ENCODE measurements at regions not wholly inside any gene's neighbourhood (a gene's known extent, or its start where the extent isn't known, plus 50 kb on each side); places are given as distances from the start of the nearest gene placed in this dataset.

DNA sequence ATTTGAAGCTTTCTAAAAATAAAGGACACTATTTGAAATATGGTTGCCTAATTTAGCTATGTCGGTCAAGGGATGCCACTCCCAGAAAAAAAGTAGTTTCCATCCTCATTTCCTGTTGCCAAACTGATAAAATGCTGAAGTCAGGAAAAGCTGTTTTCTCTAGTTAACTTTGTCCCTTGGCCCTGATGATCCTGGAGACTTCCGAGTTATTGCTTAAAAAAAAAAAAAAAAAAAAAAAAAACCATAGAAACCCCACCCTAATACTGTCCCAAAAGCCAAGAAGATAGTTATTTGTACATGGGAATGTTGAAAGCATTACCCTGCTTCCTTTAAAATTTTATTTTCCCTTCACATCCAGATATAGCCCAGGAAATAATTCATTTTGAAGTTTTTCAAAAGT is 236.7 kb downstream of the SOD2 start:
- no peak overlapping the region for H4K5ac ChIP-seq (ENCODE audit: insufficient read length, low read depth, low read length)
- no peaks in the 10 kb centered on the region for H4K20me1 ChIP-seq (ENCODE audit: control insufficient read depth, insufficient read depth, insufficient read length)
- H3K9me3 ChIP-seq (ENCODE audit: control insufficient read depth, low read depth, low read length) = no peaks in the 10 kb centered on the region
- H2BK5ac ChIP-seq (ENCODE audit: insufficient read length, low read length) = no peak overlapping the region
- no peak overlapping the region for H2BK120ac ChIP-seq (ENCODE audit: low read depth, low read length, poor library complexity, severe bottlenecking)
- no peak for DNase-seq
- no peak overlapping the region for H3K23ac ChIP-seq (ENCODE audit: insufficient read length, low read depth, low read length)
- H3T11ph ChIP-seq (ENCODE audit: low read length) = no peak overlapping the region
- no peak overlapping the region for H3K18ac ChIP-seq (ENCODE audit: insufficient read length, low read depth, low read length)
- Mint-ChIP-seq H3K4me3 (no peak overlapping the region), H3K9me3 (peaks cover 6 to 23% of the 10 kb centered on the region in 2 experiments; a peak in 4 of 5 replicates), H3K27me3 (ENCODE audit: low read depth) (peaks cover 10% of the 10 kb centered on the region), H3K27ac (no peak overlapping the region), H3K36me3 (ENCODE audit: insufficient read depth in 1 of 3, low read depth in 3 of 3) (peaks cover 0 to 6% (median 0%) of the 10 kb centered on the region in 3 experiments; a peak in 2 of 7 replicates), H3K4me1 (no peaks in the 10 kb centered on the region)
- WGBS (ENCODE audit: extremely low coverage, insufficient read length, low lambda C conversion rate) = no CpG with 5 or more reads among the region's 2 CpGs
- no peaks in the 10 kb centered on the region for H3K79me1 ChIP-seq (ENCODE audit: insufficient read depth, low read depth, low read length, poor library complexity, severe bottlenecking)
- H3K79me2 ChIP-seq (ENCODE audit: insufficient read depth, low read length) = no peaks in the 10 kb centered on the region
- TF ChIP-seq, protein P1, sequence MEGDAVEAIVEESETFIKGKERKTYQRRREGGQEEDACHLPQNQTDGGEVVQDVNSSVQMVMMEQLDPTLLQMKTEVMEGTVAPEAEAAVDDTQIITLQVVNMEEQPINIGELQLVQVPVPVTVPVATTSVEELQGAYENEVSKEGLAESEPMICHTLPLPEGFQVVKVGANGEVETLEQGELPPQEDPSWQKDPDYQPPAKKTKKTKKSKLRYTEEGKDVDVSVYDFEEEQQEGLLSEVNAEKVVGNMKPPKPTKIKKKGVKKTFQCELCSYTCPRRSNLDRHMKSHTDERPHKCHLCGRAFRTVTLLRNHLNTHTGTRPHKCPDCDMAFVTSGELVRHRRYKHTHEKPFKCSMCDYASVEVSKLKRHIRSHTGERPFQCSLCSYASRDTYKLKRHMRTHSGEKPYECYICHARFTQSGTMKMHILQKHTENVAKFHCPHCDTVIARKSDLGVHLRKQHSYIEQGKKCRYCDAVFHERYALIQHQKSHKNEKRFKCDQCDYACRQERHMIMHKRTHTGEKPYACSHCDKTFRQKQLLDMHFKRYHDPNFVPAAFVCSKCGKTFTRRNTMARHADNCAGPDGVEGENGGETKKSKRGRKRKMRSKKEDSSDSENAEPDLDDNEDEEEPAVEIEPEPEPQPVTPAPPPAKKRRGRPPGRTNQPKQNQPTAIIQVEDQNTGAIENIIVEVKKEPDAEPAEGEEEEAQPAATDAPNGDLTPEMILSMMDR (conservative IDR thresholded peaks at IDR 0.05) = no peak
- no peak overlapping the region for H2BK12ac ChIP-seq (ENCODE audit: insufficient read length, low read depth, low read length)
- H3K4ac ChIP-seq (ENCODE audit: low read depth, low read length) = no peak overlapping the region
- no peak overlapping the region for H2AK5ac ChIP-seq (ENCODE audit: insufficient read length, low read length)
- no peak overlapping the region for H3K14ac ChIP-seq (ENCODE audit: insufficient read depth, low read length)
- no peak overlapping the region for H3K9ac ChIP-seq (ENCODE audit: extremely low read depth, insufficient read length, low read length)
- H4K91ac ChIP-seq (ENCODE audit: insufficient read length, low read depth, low read length) = no peak overlapping the region
- no peak overlapping the region for H3K27ac ChIP-seq (ENCODE audit: insufficient read length, low read depth, low read length)
- no peak overlapping the region for H2BK20ac ChIP-seq (ENCODE audit: low read depth, low read length, poor library complexity, severe bottlenecking)
- no peak overlapping the region for H4K8ac ChIP-seq (replicated peaks; ENCODE audit: insufficient read length, low read depth, low read length)
- no peaks in the 10 kb centered on the region for H3K4me1 ChIP-seq (ENCODE audit: insufficient read depth, low read length)
- no peaks in the 10 kb centered on the region for H3K23me2 ChIP-seq (ENCODE audit: insufficient read length, low read depth, low read length, poor library complexity, severe bottlenecking)
- no peak overlapping the region for H2BK15ac ChIP-seq (ENCODE audit: low read depth, low read length)
- H3K27me3 ChIP-seq (ENCODE audit: insufficient read depth, low read length) = no peaks in the 10 kb centered on the region
- no peak overlapping the region for H3K4me2 ChIP-seq (ENCODE audit: insufficient read depth, insufficient read length, low read length)
- no peak overlapping the region for H2AFZ ChIP-seq (ENCODE audit: low read length)
- no peak overlapping the region for H3K56ac ChIP-seq (ENCODE audit: insufficient read length, low read depth, low read length)

Data from H9 (cell line).